ENCODE measurements at regions not wholly inside any gene's neighbourhood (a gene's known extent, or its start where the extent isn't known, plus 50 kb on each side); places are given as distances from the start of the nearest gene placed in this dataset.
A peak's percentile ranks its signal among the peaks of the same experiment; 100 is the strongest.

DNA sequence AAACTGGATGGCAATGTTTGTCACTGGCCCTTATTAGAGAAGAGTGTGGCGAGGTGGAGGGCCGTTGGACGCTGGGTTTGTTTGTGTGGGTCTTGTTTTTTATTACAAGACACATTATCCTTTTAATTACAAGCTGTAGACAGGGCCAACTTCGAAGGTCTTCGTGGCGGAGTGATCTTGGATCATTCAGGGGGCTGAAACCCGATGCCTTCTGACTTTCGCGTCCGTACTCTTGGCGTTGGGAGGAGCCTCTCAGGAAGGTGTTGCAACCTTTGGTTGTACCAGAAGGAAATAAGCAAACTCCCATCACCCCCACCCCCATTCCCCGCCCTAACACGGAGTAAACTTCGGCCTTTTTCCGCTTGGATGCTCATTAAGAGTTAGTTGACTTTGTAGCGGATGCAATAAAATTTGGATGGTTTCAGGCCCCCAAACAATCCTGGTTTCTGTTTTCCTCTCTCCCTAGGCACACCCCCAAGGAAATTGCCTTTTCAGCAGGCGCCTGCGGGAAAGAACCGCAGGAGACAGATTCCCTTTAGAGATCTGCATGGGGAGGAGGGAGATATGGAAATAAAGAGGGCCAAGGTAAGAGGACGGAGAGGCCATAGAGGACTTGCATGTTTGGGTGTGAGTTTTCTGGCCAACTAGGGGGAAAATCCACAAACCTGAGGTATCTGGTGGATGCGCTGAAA is 294.5 kb upstream of the NFE2L3 start:
- peak overlapping the region; percentile 62 for H3K4me3 ChIP-seq
- intact Hi-C loops (cut with micrococcal nuclease), result loop anchor here (10.0 kb wide), 1 partner anchor 463 kb away; no protein-coding TSS in a partner anchor
- peaks cover 24% of the 10 kb centered on the region for H3K4me1 ChIP-seq
- TF ChIP-seq, protein P1, sequence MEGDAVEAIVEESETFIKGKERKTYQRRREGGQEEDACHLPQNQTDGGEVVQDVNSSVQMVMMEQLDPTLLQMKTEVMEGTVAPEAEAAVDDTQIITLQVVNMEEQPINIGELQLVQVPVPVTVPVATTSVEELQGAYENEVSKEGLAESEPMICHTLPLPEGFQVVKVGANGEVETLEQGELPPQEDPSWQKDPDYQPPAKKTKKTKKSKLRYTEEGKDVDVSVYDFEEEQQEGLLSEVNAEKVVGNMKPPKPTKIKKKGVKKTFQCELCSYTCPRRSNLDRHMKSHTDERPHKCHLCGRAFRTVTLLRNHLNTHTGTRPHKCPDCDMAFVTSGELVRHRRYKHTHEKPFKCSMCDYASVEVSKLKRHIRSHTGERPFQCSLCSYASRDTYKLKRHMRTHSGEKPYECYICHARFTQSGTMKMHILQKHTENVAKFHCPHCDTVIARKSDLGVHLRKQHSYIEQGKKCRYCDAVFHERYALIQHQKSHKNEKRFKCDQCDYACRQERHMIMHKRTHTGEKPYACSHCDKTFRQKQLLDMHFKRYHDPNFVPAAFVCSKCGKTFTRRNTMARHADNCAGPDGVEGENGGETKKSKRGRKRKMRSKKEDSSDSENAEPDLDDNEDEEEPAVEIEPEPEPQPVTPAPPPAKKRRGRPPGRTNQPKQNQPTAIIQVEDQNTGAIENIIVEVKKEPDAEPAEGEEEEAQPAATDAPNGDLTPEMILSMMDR (IDR thresholded peaks at IDR 0.05; ENCODE audit: borderline replicate concordance), result no peak
- no peaks in the 10 kb centered on the region for H3K9me3 ChIP-seq (replicated peaks)
- peak overlapping the region; percentile 22 for H3K27ac ChIP-seq (replicated peaks)
- no peaks in the 10 kb centered on the region for H3K36me3 ChIP-seq
- DNase-seq, result no peak
- peaks cover 100% of the 10 kb centered on the region for H3K27me3 ChIP-seq (ENCODE audit: low read depth)

DNA sequence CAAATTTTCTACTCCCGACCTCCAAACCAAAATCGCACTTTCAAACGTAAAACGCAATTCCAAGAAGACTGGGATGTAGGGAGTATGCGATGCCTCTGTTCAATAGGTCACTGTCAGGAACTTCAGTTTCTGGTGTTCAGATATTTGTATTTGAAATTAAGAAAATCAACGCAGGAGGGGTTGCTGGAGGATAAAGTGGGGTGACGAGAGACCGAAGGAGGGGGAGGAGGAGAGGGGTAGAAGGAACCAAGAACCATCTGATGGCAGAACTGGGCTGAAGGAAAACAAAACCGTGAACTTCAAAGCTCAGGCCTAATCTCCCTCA is 293.8 kb upstream of the NFE2L3 start:
- peaks cover 100% of the 10 kb centered on the region for H3K27me3 ChIP-seq (ENCODE audit: low read depth)
- H3K4me1 ChIP-seq, result peaks cover 26% of the 10 kb centered on the region
- no peak for DNase-seq
- TF ChIP-seq, protein P1 (IDR thresholded peaks at IDR 0.05; ENCODE audit: borderline replicate concordance), result no peak
- H3K4me3 ChIP-seq, result no peak overlapping the region
- no peak overlapping the region for H3K27ac ChIP-seq (replicated peaks)
- no peaks in the 10 kb centered on the region for H3K36me3 ChIP-seq
- no peaks in the 10 kb centered on the region for H3K9me3 ChIP-seq (replicated peaks)
- intact Hi-C loops (cut with micrococcal nuclease), result loop anchor here (10.0 kb wide), 1 partner anchor 463 kb away; no protein-coding TSS in a partner anchor

GRCh38 chr7:25858525-25859411 is 293.2 kb upstream of the NFE2L3 start:
- H3K27ac ChIP-seq (replicated peaks), result no peak overlapping the region
- H3K4me1 ChIP-seq, result peaks cover 26% of the 10 kb centered on the region
- no peak for DNase-seq
- H3K9me3 ChIP-seq (replicated peaks), result no peaks in the 10 kb centered on the region
- TF ChIP-seq, protein P1 (IDR thresholded peaks at IDR 0.05; ENCODE audit: borderline replicate concordance), result no peak
- no peaks in the 10 kb centered on the region for H3K36me3 ChIP-seq
- peaks cover 100% of the 10 kb centered on the region for H3K27me3 ChIP-seq (ENCODE audit: low read depth)
- intact Hi-C loops (cut with micrococcal nuclease), result loop anchor here (10.0 kb wide), 1 partner anchor 464 kb away; no protein-coding TSS in a partner anchor
- no peak overlapping the region for H3K4me3 ChIP-seq

DNA sequence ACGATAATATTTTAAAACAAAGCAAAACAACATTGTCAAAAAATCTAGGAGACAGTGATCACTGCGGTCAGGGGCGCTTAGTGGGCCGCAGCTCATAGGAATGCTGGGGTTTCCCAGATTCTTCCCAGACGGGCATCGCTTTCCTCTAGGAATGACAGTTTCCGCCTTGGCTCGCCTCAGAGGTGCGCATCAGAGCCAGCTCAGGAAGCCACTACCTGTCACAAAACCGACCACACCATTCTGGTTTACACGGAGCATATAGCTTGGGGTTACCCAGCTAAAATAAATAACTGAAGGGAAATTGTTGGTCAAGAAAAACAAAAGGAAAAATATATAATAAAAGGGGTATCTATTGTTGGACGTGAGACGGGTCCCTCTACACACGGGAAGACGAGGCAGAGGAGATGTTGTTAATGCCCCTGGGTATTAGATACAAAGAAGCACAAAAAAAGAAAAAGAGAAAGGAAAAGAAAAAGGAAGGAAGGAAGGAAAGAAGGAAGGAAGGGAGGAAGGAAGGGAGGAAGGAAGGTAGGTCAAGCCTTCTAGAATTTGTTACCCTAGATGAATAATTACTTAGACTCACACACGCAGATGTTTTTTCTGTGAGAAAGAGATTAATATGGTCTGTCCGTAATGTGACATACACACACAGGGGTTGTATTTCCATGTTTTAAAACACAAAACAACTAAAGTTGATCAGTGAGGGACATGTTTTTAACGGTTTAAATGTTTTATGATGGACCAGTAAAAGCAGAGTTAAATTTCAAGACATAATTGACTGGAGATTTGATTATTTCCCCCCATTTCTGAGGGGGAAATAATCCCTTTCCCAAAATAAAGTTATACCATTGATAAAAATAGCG is 292.4 kb upstream of the NFE2L3 start:
- no peak overlapping the region for H3K27ac ChIP-seq (replicated peaks)
- H3K4me3 ChIP-seq, result no peak overlapping the region
- DNase-seq, result no peak
- intact Hi-C loops (cut with micrococcal nuclease), result loop anchor here (10.0 kb wide), 1 partner anchor 465 kb away; no protein-coding TSS in a partner anchor
- TF ChIP-seq, protein P1 (IDR thresholded peaks at IDR 0.05; ENCODE audit: borderline replicate concordance), result no peak
- H3K36me3 ChIP-seq, result no peaks in the 10 kb centered on the region
- peaks cover 26% of the 10 kb centered on the region for H3K4me1 ChIP-seq
- no peaks in the 10 kb centered on the region for H3K9me3 ChIP-seq (replicated peaks)
- H3K27me3 ChIP-seq (ENCODE audit: low read depth), result peaks cover 100% of the 10 kb centered on the region

Measured in left ventricle myocardium inferior (tissue), 1 donor.